ENCODE measurements at regions not wholly inside any gene's neighbourhood (a gene's known extent, or its start where the extent isn't known, plus 50 kb on each side); places are given as distances from the start of the nearest gene placed in this dataset.

GRCh38 chr1:116819081-116819480 is 64.9 kb downstream of the CD2 start:
- DNase-seq (ENCODE audit: low spot score): no peak

GRCh38 chr1:116820369-116820768 is 66.1 kb downstream of the CD2 start:
- DNase-seq (ENCODE audit: low spot score): peak; percentile 58

GRCh38 chr1:116821763-116822162 is 67.5 kb downstream of the CD2 start:
- no peak for DNase-seq (ENCODE audit: low spot score)

- DNase-seq (ENCODE audit: low spot score): no peak
Measured at GRCh38 chr1:116824631-116825206, 70.5 kb downstream of the CD2 start.

- DNase-seq (ENCODE audit: low spot score): no peak
Measured at GRCh38 chr1:116825207-116825719, 71.0 kb downstream of the CD2 start.

- DNase-seq (ENCODE audit: low spot score): peak; percentile 47
Measured at GRCh38 chr1:116825720-116826438, 71.6 kb downstream of the CD2 start.

GRCh38 chr1:116826818-116827606 is 72.8 kb downstream of the CD2 start:
- DNase-seq (ENCODE audit: low spot score): peak; percentile 10

- no peak for DNase-seq (ENCODE audit: low spot score)
Measured at GRCh38 chr1:116827607-116828105, 73.4 kb downstream of the CD2 start.

GRCh38 chr1:116832308-116832931 is 77.3 kb upstream of the PTGFRN start:
- no peak for DNase-seq (ENCODE audit: low spot score)

- peak; percentile 12 for DNase-seq (ENCODE audit: low spot score)
Measured at GRCh38 chr1:116832932-116833578, 76.7 kb upstream of the PTGFRN start.

GRCh38 chr1:116833718-116834117 is 76.0 kb upstream of the PTGFRN start:
- no peak for DNase-seq (ENCODE audit: low spot score)

GRCh38 chr1:116834595-116834994 is 75.1 kb upstream of the PTGFRN start:
- DNase-seq (ENCODE audit: low spot score): no peak

- no peak for DNase-seq (ENCODE audit: low spot score)
Measured at GRCh38 chr1:116835161-116835560, 74.6 kb upstream of the PTGFRN start.

GRCh38 chr1:116836099-116836498 is 73.6 kb upstream of the PTGFRN start:
- no peak for DNase-seq (ENCODE audit: low spot score)

GRCh38 chr1:116841569-116842344 is 68.0 kb upstream of the PTGFRN start:
- DNase-seq (ENCODE audit: low spot score): no peak

- DNase-seq (ENCODE audit: low spot score): no peak
Measured at GRCh38 chr1:116842654-116843053, 67.1 kb upstream of the PTGFRN start.

- no peak for DNase-seq (ENCODE audit: low spot score)
Measured at GRCh38 chr1:116844775-116845174, 64.9 kb upstream of the PTGFRN start.

GRCh38 chr1:116847190-116847589 is 62.5 kb upstream of the PTGFRN start:
- DNase-seq (ENCODE audit: low spot score): no peak

GRCh38 chr1:116847688-116848531 is 61.8 kb upstream of the PTGFRN start:
- DNase-seq (ENCODE audit: low spot score): no peak

- DNase-seq (ENCODE audit: low spot score): no peak
Measured at GRCh38 chr1:116850436-116850835, 59.3 kb upstream of the PTGFRN start.
